ENCODE measurements at regions not wholly inside any gene's neighbourhood (a gene's known extent, or its start where the extent isn't known, plus 50 kb on each side); places are given as distances from the start of the nearest gene placed in this dataset.

- no peak for TF ChIP-seq POLR2A (IDR thresholded peaks at IDR 0.05)
- TF ChIP-seq CTCF (IDR thresholded peaks at IDR 0.05): no peak
These were observed 353.4 kb downstream of the STIM2 start for GRCh38 chr4:27214010-27214409.
